H9 (cell line): ENCODE measurements at regions not wholly inside any gene's neighbourhood (a gene's known extent, or its start where the extent isn't known, plus 50 kb on each side); places are given as distances from the start of the nearest gene placed in this dataset.

ENCODE experiments used
- DNase-seq: peaks from one replicate; pipeline ENCODE4 v3.0.0-alpha.2; 2017
- H2AFZ ChIP-seq: one replicate; pipeline ENCODE4 v1.6.1; 2013; ENCODE audit warnings: mild to moderate bottlenecking, low read length, control low read depth, moderate library complexity
- H2AK5ac ChIP-seq: 2 replicates; pipeline ENCODE4 v1.6.1; 2013; ENCODE audit warnings: low read length, control low read depth, mixed read lengths; ENCODE audit not compliant: insufficient read length
- H2BK120ac ChIP-seq: one replicate; pipeline ENCODE4 v1.6.1; 2013; ENCODE audit warnings: low read depth, mild to moderate bottlenecking, low read length, control low read depth, inconsistent platforms; ENCODE audit not compliant: poor library complexity, severe bottlenecking
- H2BK12ac ChIP-seq: 2 replicates; pipeline ENCODE4 v1.6.1; 2013; ENCODE audit warnings: low read length, control low read depth, mixed read lengths, low read depth; ENCODE audit not compliant: insufficient read length
- H2BK15ac ChIP-seq: 2 replicates; pipeline ENCODE4 v1.6.1; 2013; ENCODE audit warnings: low read depth, low read length, control low read depth
- H2BK20ac ChIP-seq: one replicate; pipeline ENCODE4 v1.6.1; 2013; ENCODE audit warnings: low read depth, mild to moderate bottlenecking, low read length, control low read depth, inconsistent platforms; ENCODE audit not compliant: poor library complexity, severe bottlenecking
- H2BK5ac ChIP-seq: 2 replicates; pipeline ENCODE4 v1.6.1; 2013; ENCODE audit warnings: low read length, control low read depth, mixed read lengths; ENCODE audit not compliant: insufficient read length
- H3K14ac ChIP-seq: 2 replicates; pipeline ENCODE4 v1.6.1; 2013; ENCODE audit warnings: low read length, control low read depth; ENCODE audit not compliant: insufficient read depth
- H3K18ac ChIP-seq: 2 replicates; pipeline ENCODE4 v1.6.1; 2013; ENCODE audit warnings: low read depth, mild to moderate bottlenecking, mixed read lengths, low read length, control low read depth; ENCODE audit not compliant: insufficient read length
- H3K23ac ChIP-seq: 2 replicates; pipeline ENCODE4 v1.6.1; 2013; ENCODE audit warnings: low read length, control low read depth, mixed read lengths, low read depth; ENCODE audit not compliant: insufficient read length
- H3K23me2 ChIP-seq: 2 replicates; pipeline ENCODE4 v1.6.1; 2013; ENCODE audit warnings: low read depth, mild to moderate bottlenecking, mixed read lengths, low read length, control low read depth; ENCODE audit not compliant: insufficient read length, poor library complexity, severe bottlenecking
- H3K27ac ChIP-seq: 2 replicates; pipeline ENCODE4 v1.5.1; 2013; ENCODE audit warnings: low read length, control low read depth, mixed read lengths, low read depth; ENCODE audit not compliant: insufficient read length
- H3K27me3 ChIP-seq: 2 replicates; pipeline ENCODE4 v1.6.1; 2013; ENCODE audit warnings: low read length, control low read depth, inconsistent platforms; ENCODE audit not compliant: insufficient read depth
- H3K4ac ChIP-seq: 2 replicates; pipeline ENCODE4 v1.6.1; 2013; ENCODE audit warnings: low read depth, mild to moderate bottlenecking, control low read depth, inconsistent platforms, low read length, moderate library complexity
- H3K4me1 ChIP-seq: 2 replicates; pipeline ENCODE4 v1.6.1; 2013; ENCODE audit warnings: low read length, control low read depth, inconsistent platforms; ENCODE audit not compliant: insufficient read depth
- H3K4me2 ChIP-seq: 2 replicates; pipeline ENCODE4 v1.6.1; 2013; ENCODE audit warnings: low read length, control low read depth, mixed read lengths; ENCODE audit not compliant: insufficient read length, insufficient read depth
- H3K56ac ChIP-seq: 2 replicates; pipeline ENCODE4 v1.6.1; 2013; ENCODE audit warnings: low read depth, mild to moderate bottlenecking, mixed read lengths, low read length, control low read depth; ENCODE audit not compliant: insufficient read length
- H3K79me1 ChIP-seq: 2 replicates; pipeline ENCODE4 v1.6.1; 2013; ENCODE audit warnings: low read depth, mild to moderate bottlenecking, moderate library complexity, low read length, control low read depth, inconsistent platforms; ENCODE audit not compliant: insufficient read depth, poor library complexity, severe bottlenecking
- H3K79me2 ChIP-seq: 2 replicates; pipeline ENCODE4 v1.6.1; 2013; ENCODE audit warnings: low read length, control low read depth, inconsistent platforms; ENCODE audit not compliant: insufficient read depth
- H3K9ac ChIP-seq: 2 replicates; pipeline ENCODE4 v1.6.1; 2013; ENCODE audit warnings: low read length, control low read depth, mixed read lengths; ENCODE audit not compliant: insufficient read length; ENCODE audit errors: extremely low read depth
- H3K9me3 ChIP-seq: one replicate; pipeline ENCODE4 v1.6.1; 2013; ENCODE audit warnings: low read depth, low read length, inconsistent platforms; ENCODE audit not compliant: control insufficient read depth
- H3T11ph ChIP-seq: one replicate; pipeline ENCODE4 v1.6.1; 2013; ENCODE audit warnings: mild to moderate bottlenecking, low read length, control low read depth, inconsistent platforms
- H4K20me1 ChIP-seq: one replicate; pipeline ENCODE4 v1.6.1; 2013; ENCODE audit not compliant: control insufficient read depth, insufficient read length, insufficient read depth
- H4K5ac ChIP-seq: 2 replicates; pipeline ENCODE4 v1.6.1; 2013; ENCODE audit warnings: low read depth, mild to moderate bottlenecking, mixed read lengths, low read length, control low read depth; ENCODE audit not compliant: insufficient read length
- H4K8ac ChIP-seq: replicated peaks from 2 replicates; pipeline ENCODE4 v1.6.1; 2013; ENCODE audit warnings: low read length, control low read depth, mixed read lengths, low read depth; ENCODE audit not compliant: insufficient read length
- H4K91ac ChIP-seq: 2 replicates; pipeline ENCODE4 v1.6.1; 2013; ENCODE audit warnings: low read depth, mild to moderate bottlenecking, moderate library complexity, mixed read lengths, low read length, control low read depth; ENCODE audit not compliant: insufficient read length
- H3K27ac Mint-ChIP-seq, 3 experiments: 2 replicates in 2 of 3; 3 replicates in 1 of 3; pipeline ENCODE4 v1.8.0; 2020 to 2021; ENCODE audit warnings: mixed read lengths in 3 of 3, mild to moderate bottlenecking in 1 of 3, moderate library complexity in 1 of 3
- H3K27me3 Mint-ChIP-seq: 2 replicates; pipeline ENCODE4 v1.8.0; 2021; ENCODE audit warnings: low read depth, mild to moderate bottlenecking, moderate library complexity, mixed read lengths
- H3K36me3 Mint-ChIP-seq, 3 experiments: 2 replicates in 2 of 3; 3 replicates in 1 of 3; pipeline ENCODE4 v1.8.0; 2020 to 2021; ENCODE audit warnings: low read depth in 3 of 3, mixed read lengths in 3 of 3; ENCODE audit not compliant: insufficient read depth in 1 of 3
- H3K4me1 Mint-ChIP-seq, 2 experiments: 2 replicates each; pipeline ENCODE4 v1.8.0; 2020; ENCODE audit warnings: mixed read lengths in 2 of 2
- H3K4me3 Mint-ChIP-seq, 2 experiments: 2 replicates in 1 of 2; 3 replicates in 1 of 2; pipeline ENCODE4 v1.8.0; 2020 to 2021; ENCODE audit warnings: mild to moderate bottlenecking in 2 of 2, mixed read lengths in 2 of 2, moderate library complexity in 1 of 2
- H3K9me3 Mint-ChIP-seq, 2 experiments: 2 replicates in 1 of 2; 3 replicates in 1 of 2; pipeline ENCODE4 v1.8.0; 2020; ENCODE audit warnings: mild to moderate bottlenecking in 2 of 2, mixed read lengths in 2 of 2, moderate library complexity in 1 of 2
- WGBS: extraction: QIAGEN DNeasy Blood & Tissue Kit; methylation state at CpG from one replicate; pipeline ENCODE4 v1.1.7; 2013; ENCODE audit warnings: missing lambda C conversion rate, low lambda C conversion rate, mixed read lengths; ENCODE audit not compliant: insufficient read length; ENCODE audit errors: extremely low coverage; 5-methylcytosine and 5-hydroxymethylcytosine counted together
- TF ChIP-seq, protein P1 (sequence below): fragments of 200-600 bp; sonication (generic); conservative IDR thresholded peaks from 3 replicates; pipeline ENCODE4 v1.8.0; 2021; ENCODE audit warnings: antibody characterized with exemption, mild to moderate bottlenecking

GRCh38 chr17:71735893-71736292 lies 384.9 kb upstream of the SOX9 start:
- no peak overlapping the region for H3K23ac ChIP-seq
- H3K56ac ChIP-seq, result no peak overlapping the region
- H3K27ac ChIP-seq, result no peak overlapping the region
- H3T11ph ChIP-seq, result no peak overlapping the region
- no peak overlapping the region for H2AK5ac ChIP-seq
- Mint-ChIP-seq H3K36me3 (no peaks in the 10 kb centered on the region), H3K9me3 (no peaks in the 10 kb centered on the region), H3K27ac (no peak overlapping the region; a peak in 1 of 7 replicates), H3K4me3 (no peak overlapping the region), H3K4me1 (peaks cover 0 to 4% of the 10 kb centered on the region in 2 experiments; a peak in 1 of 4 replicates), H3K27me3 (no peaks in the 10 kb centered on the region)
- no peaks in the 10 kb centered on the region for H4K20me1 ChIP-seq
- H3K4ac ChIP-seq, result no peak overlapping the region
- no peak overlapping the region for H2BK15ac ChIP-seq
- no peak for DNase-seq
- no peaks in the 10 kb centered on the region for H3K79me2 ChIP-seq
- H4K91ac ChIP-seq, result no peak overlapping the region
- H3K79me1 ChIP-seq, result no peaks in the 10 kb centered on the region
- no peak overlapping the region for H3K4me2 ChIP-seq
- H2BK12ac ChIP-seq, result no peak overlapping the region
- no peak overlapping the region for H4K8ac ChIP-seq
- H2AFZ ChIP-seq, result no peak overlapping the region
- H3K27me3 ChIP-seq, result no peaks in the 10 kb centered on the region
- H3K14ac ChIP-seq, result no peak overlapping the region
- no peaks in the 10 kb centered on the region for H3K23me2 ChIP-seq
- TF ChIP-seq, protein P1, sequence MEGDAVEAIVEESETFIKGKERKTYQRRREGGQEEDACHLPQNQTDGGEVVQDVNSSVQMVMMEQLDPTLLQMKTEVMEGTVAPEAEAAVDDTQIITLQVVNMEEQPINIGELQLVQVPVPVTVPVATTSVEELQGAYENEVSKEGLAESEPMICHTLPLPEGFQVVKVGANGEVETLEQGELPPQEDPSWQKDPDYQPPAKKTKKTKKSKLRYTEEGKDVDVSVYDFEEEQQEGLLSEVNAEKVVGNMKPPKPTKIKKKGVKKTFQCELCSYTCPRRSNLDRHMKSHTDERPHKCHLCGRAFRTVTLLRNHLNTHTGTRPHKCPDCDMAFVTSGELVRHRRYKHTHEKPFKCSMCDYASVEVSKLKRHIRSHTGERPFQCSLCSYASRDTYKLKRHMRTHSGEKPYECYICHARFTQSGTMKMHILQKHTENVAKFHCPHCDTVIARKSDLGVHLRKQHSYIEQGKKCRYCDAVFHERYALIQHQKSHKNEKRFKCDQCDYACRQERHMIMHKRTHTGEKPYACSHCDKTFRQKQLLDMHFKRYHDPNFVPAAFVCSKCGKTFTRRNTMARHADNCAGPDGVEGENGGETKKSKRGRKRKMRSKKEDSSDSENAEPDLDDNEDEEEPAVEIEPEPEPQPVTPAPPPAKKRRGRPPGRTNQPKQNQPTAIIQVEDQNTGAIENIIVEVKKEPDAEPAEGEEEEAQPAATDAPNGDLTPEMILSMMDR, result no peak
- H4K5ac ChIP-seq, result no peak overlapping the region
- no peak overlapping the region for H3K18ac ChIP-seq
- no CpG with 5 or more reads among the region's 4 CpGs for WGBS
- H2BK5ac ChIP-seq, result no peak overlapping the region
- H2BK20ac ChIP-seq, result no peak overlapping the region
- no peaks in the 10 kb centered on the region for H3K4me1 ChIP-seq
- no peaks in the 10 kb centered on the region for H3K9me3 ChIP-seq
- H2BK120ac ChIP-seq, result no peak overlapping the region
- no peak overlapping the region for H3K9ac ChIP-seq
